Sigmoid colon (tissue), 6 donors: ENCODE measurements at regions not wholly inside any gene's neighbourhood (a gene's known extent, or its start where the extent isn't known, plus 50 kb on each side); places are given as distances from the start of the nearest gene placed in this dataset.

Experiments
- DNase-seq: peaks from one replicate; pipeline ENCODE4 v3.0.0-alpha.2; 2019
- H3K27ac ChIP-seq, 4 donors: fragments of 200-600 bp; sonication (generic); one replicate each; pipeline ENCODE4 v1.5.1; 2016 to 2019; ENCODE audit warnings: mild to moderate bottlenecking in 1 of 4
- H3K27me3 ChIP-seq, 3 donors: fragments of 200-600 bp; sonication (generic); one replicate each; pipeline ENCODE4 v1.5.1; 2019; ENCODE audit warnings: mild to moderate bottlenecking in 1 of 3
- H3K36me3 ChIP-seq, 4 donors: fragments of 200-600 bp; sonication (generic); one replicate each; pipeline ENCODE4 v1.5.1; 2016 to 2019
- H3K4me1 ChIP-seq, 4 donors: fragments of 200-600 bp; sonication (generic); one replicate each; pipeline ENCODE4 v1.5.1; 2017 to 2019
- H3K4me3 ChIP-seq, 4 donors: fragments of 200-600 bp; sonication (generic); one replicate each; pipeline ENCODE4 v1.5.1; 2017 to 2019; ENCODE audit warnings: mild to moderate bottlenecking in 2 of 4, moderate library complexity in 1 of 4
- H3K9me3 ChIP-seq, 4 donors: fragments of 200-600 bp in 3 of 4; sonication (generic) in 3 of 4; one replicate each; pipeline versions ENCODE4 v1.5.1 to v1.6.1; 2013 to 2019
- EP300 ChIP-seq, 4 donors: sonication (generic); formaldehyde crosslinking; IDR thresholded peaks; one replicate each; pipeline ENCODE4 v1.6.1; 2017; ENCODE audit warnings: antibody characterized with exemption in 4 of 4
- POLR2A ChIP-seq, 2 donors: fragments of 450-650 bp; IDR thresholded peaks; one replicate each; pipeline ENCODE4 v1.6.1; 2016; ENCODE audit warnings: antibody characterized with exemption in 2 of 2, mild to moderate bottlenecking in 2 of 2, moderate library complexity in 2 of 2
- POLR2AphosphoS5 ChIP-seq, 4 donors: sonication (generic); formaldehyde crosslinking; IDR thresholded peaks; one replicate each; pipeline ENCODE4 v1.6.1; 2017; ENCODE audit warnings: antibody characterized with exemption in 4 of 4
- WGBS, 2 donors: extraction: QIAGEN DNeasy Blood & Tissue Kit; methylation state at CpG; one replicate each; pipeline ENCODE4 v1.1.7; 2013; 5-methylcytosine and 5-hydroxymethylcytosine counted together
- intact Hi-C: fragments of 100-400 bp; cut with DNase I; formaldehyde crosslinking; loops from one replicate; pipeline ENCODE4 v1.15.1; 2023
- TF ChIP-seq, protein P1 (sequence below), 4 experiments: fragments of 450-650 bp in 3 of 4; fragments of 200-600 bp in 1 of 4; IDR thresholded peaks; one replicate each; pipeline ENCODE4 v1.5.1; 2016 to 2019; ENCODE audit warnings: antibody characterized with exemption in 4 of 4, mild to moderate bottlenecking in 3 of 4, moderate library complexity in 2 of 4
- donor health status: healthy with polysubstance abuse.
- donor health status: healthy.

DNA sequence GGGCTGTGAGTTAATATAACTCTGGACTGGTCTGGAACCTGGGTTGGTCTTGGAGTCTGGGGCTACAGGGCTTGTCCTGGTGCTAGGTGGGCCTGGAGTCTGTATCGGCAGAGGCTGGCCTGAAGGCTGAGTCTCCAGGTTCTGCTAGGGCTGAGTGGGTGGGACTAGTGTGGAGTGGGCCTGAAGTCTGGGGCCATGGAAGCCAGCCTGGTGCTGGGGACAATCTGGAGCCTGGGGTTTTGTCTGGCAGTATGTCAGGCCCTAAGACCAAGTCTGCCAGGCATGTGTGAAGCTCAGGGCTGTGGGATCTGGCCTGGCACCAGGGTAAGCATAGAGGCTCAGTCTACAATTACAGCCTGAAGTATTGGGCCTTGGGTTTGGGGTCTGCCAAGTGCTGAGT is 742.6 kb upstream of the GRIA3 start:
- H3K9me3 ChIP-seq = no peaks in the 10 kb centered on the region
- H3K27me3 ChIP-seq = no peaks in the 10 kb centered on the region
- H3K36me3 ChIP-seq = no peaks in the 10 kb centered on the region
- intact Hi-C loops = no loop called here
- no peaks in the 10 kb centered on the region for H3K4me1 ChIP-seq
- DNase-seq = no peak
- no peak overlapping the region for H3K27ac ChIP-seq
- 98 to 100% methylated on average over 1 of the region's 1 CpG for WGBS, 2 donors
- H3K4me3 ChIP-seq = no peak overlapping the region
- TF ChIP-seq, protein P1, sequence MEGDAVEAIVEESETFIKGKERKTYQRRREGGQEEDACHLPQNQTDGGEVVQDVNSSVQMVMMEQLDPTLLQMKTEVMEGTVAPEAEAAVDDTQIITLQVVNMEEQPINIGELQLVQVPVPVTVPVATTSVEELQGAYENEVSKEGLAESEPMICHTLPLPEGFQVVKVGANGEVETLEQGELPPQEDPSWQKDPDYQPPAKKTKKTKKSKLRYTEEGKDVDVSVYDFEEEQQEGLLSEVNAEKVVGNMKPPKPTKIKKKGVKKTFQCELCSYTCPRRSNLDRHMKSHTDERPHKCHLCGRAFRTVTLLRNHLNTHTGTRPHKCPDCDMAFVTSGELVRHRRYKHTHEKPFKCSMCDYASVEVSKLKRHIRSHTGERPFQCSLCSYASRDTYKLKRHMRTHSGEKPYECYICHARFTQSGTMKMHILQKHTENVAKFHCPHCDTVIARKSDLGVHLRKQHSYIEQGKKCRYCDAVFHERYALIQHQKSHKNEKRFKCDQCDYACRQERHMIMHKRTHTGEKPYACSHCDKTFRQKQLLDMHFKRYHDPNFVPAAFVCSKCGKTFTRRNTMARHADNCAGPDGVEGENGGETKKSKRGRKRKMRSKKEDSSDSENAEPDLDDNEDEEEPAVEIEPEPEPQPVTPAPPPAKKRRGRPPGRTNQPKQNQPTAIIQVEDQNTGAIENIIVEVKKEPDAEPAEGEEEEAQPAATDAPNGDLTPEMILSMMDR (IDR thresholded peaks at IDR 0.05) = no peak
- TF ChIP-seq POLR2AphosphoS5 (IDR thresholded peaks at IDR 0.05) = no peak
- no peak for TF ChIP-seq POLR2A (IDR thresholded peaks at IDR 0.05)
- no peak for TF ChIP-seq EP300 (IDR thresholded peaks at IDR 0.05)

DNA sequence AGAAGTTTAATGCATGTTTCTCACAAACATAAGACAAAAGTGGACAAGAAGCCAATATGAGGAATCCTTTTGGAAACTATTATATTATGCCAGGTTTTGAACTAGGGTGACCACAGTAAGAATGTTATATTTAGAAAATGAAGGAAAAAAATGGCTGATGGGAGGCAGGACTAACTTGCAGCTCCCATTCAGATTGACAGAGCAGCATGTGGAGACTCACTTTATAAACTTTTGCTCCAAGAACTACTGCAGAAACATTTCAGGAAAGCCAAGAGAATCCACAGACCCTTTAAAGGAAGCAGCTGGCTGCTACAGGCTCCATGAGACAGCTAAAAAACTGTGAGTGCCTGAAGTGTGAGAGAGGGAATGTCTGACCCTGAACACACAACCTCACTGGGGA is 738.6 kb upstream of the GRIA3 start:
- Histone ChIP-seq H3K9me3 (no peaks in the 10 kb centered on the region), H3K4me1 (no peaks in the 10 kb centered on the region), H3K4me3 (no peak overlapping the region), H3K27ac (no peak overlapping the region), H3K36me3 (no peaks in the 10 kb centered on the region), H3K27me3 (no peaks in the 10 kb centered on the region)
- no peak for DNase-seq
- no peak for TF ChIP-seq POLR2AphosphoS5 (IDR thresholded peaks at IDR 0.05)
- no peak for TF ChIP-seq POLR2A (IDR thresholded peaks at IDR 0.05)
- TF ChIP-seq EP300 (IDR thresholded peaks at IDR 0.05) = no peak
- TF ChIP-seq, protein P1 (IDR thresholded peaks at IDR 0.05) = no peak
- intact Hi-C loops = no loop called here

DNA sequence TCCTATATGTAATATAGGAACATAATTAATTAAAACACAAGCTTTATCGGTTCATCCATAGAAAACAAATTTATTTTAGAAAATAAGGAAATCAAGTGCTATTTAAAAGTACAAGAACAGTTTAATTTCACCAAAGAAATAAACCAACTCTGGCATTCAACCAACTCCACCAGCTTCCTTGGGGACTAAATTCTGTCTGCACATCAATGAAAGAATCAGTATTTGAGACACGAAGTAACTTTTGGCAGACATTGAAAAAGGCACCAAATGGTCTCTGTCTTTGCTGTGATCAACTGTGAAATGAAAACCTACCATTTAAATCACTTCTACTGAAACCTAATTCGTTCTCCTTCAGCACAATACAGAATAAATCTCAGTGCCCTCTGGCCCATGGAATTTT is 719.7 kb upstream of the GRIA3 start:
- WGBS, 2 donors = 61 to 66% methylated on average over 3 of the region's 3 CpGs
- no peak for DNase-seq
- Histone ChIP-seq H3K4me3 (no peak overlapping the region), H3K27me3 (no peaks in the 10 kb centered on the region), H3K9me3 (no peaks in the 10 kb centered on the region), H3K36me3 (no peaks in the 10 kb centered on the region), H3K27ac (no peak overlapping the region), H3K4me1 (no peaks in the 10 kb centered on the region)
- TF ChIP-seq POLR2A (IDR thresholded peaks at IDR 0.05) (no peak), POLR2AphosphoS5 (IDR thresholded peaks at IDR 0.05) (no peak), EP300 (IDR thresholded peaks at IDR 0.05) (no peak)
- TF ChIP-seq, protein P1 (IDR thresholded peaks at IDR 0.05) = no peak
- intact Hi-C loops = no loop called here

DNA sequence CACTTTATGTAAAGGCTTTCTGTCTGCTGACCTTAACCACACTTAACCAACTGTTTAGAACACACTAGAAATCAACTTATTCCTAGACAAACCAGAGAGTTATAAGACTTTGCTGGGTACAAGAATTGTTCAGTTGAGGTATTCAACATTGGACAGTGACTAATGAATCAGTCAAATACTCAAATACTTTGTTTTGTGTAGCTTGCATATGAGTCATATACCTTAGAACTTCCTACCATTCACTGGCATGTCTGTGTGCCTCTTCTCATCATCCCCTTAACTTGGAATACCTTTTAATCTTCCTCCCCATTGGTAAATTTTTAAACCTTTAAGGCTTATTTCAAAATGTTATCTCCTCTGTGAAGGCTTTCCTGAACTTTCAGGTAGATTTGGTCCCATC is 708.8 kb upstream of the GRIA3 start:
- Histone ChIP-seq H3K4me3 (no peak overlapping the region), H3K4me1 (no peaks in the 10 kb centered on the region), H3K9me3 (no peaks in the 10 kb centered on the region), H3K27ac (no peak overlapping the region), H3K27me3 (no peaks in the 10 kb centered on the region), H3K36me3 (no peaks in the 10 kb centered on the region)
- no peak for DNase-seq
- intact Hi-C loops = no loop called here
- TF ChIP-seq EP300 (IDR thresholded peaks at IDR 0.05) = no peak
- TF ChIP-seq, protein P1 (IDR thresholded peaks at IDR 0.05) = no peak
- TF ChIP-seq POLR2AphosphoS5 (IDR thresholded peaks at IDR 0.05) = no peak
- no peak for TF ChIP-seq POLR2A (IDR thresholded peaks at IDR 0.05)

DNA sequence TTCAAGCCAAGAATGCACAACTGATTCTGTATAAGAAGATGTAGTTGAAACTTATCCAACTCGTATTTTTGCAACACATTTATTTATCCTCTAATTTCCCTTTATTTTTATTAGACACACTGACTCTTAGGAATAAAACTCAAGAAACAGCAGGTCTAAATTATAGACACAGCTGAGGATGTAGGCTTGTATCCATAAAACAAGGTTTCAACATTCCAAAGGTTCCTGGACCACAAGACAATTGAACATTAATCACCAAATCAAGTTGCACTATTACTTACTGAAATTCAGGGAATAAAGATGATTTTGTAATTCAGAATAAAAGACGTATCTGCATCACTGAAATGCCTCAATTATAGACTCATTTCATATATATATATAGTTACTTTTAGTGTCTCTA is 683.5 kb upstream of the GRIA3 start:
- 68 to 85% methylated on average over 2 of the region's 2 CpGs for WGBS, 2 donors
- no peaks in the 10 kb centered on the region for H3K9me3 ChIP-seq
- H3K4me3 ChIP-seq = no peak overlapping the region
- no peak for DNase-seq
- TF ChIP-seq POLR2AphosphoS5 (IDR thresholded peaks at IDR 0.05) (no peak), EP300 (IDR thresholded peaks at IDR 0.05) (no peak), POLR2A (IDR thresholded peaks at IDR 0.05) (no peak)
- TF ChIP-seq, protein P1 (IDR thresholded peaks at IDR 0.05) = no peak
- intact Hi-C loops = no loop called here
- H3K27me3 ChIP-seq = no peaks in the 10 kb centered on the region
- H3K4me1 ChIP-seq = no peaks in the 10 kb centered on the region
- H3K36me3 ChIP-seq = no peaks in the 10 kb centered on the region
- H3K27ac ChIP-seq = no peak overlapping the region
